Prostate gland (tissue), 2 donors: ENCODE measurements at regions not wholly inside any gene's neighbourhood (a gene's known extent, or its start where the extent isn't known, plus 50 kb on each side); places are given as distances from the start of the nearest gene placed in this dataset.

Experiments used
- CTCF ChIP-seq, 4 experiments: fragments of 200-600 bp in 2 of 4; fragments of 450-650 bp in 2 of 4; sonication (generic) in 2 of 4; IDR thresholded peaks; 1 replicate in 3 of 4; 2 replicates in 1 of 4; pipeline ENCODE4 v1.5.1; 2016 to 2019; ENCODE audit warnings: antibody characterized with exemption in 4 of 4, mild to moderate bottlenecking in 2 of 4, moderate library complexity in 2 of 4
- POLR2AphosphoS5 ChIP-seq: sonication (generic); formaldehyde crosslinking; IDR thresholded peaks from one replicate; pipeline ENCODE4 v1.6.1; 2017; ENCODE audit warnings: antibody characterized with exemption

GRCh38 chr7:88399036-88399435, 92.3 kb upstream of the STEAP4 start:
- no peak for TF ChIP-seq POLR2AphosphoS5
- no peak for TF ChIP-seq CTCF (IDR thresholded peaks at IDR 0.05)
